ENCODE measurements at regions not wholly inside any gene's neighbourhood (a gene's known extent, or its start where the extent isn't known, plus 50 kb on each side); places are given as distances from the start of the nearest gene placed in this dataset.

- no peak for TF ChIP-seq CTCF (conservative IDR thresholded peaks at IDR 0.05; ENCODE audit: low read depth, low read length)
- no peak for TF ChIP-seq EZH2 (IDR thresholded peaks at IDR 0.05; ENCODE audit: borderline replicate concordance, low read depth, low read length, poor library complexity, severe bottlenecking)
Measured at GRCh38 chr13:84362777-84363176, 480.5 kb upstream of the SLITRK1 start.
